ENCODE measurements at regions not wholly inside any gene's neighbourhood (a gene's known extent, or its start where the extent isn't known, plus 50 kb on each side); places are given as distances from the start of the nearest gene placed in this dataset.
"Not testable (repeated sequence)": the region's sequence is repeated elsewhere in the genome, so short reads cannot be mapped to it uniquely, and the experiment has no call there.

- DNase-seq (ENCODE audit: low read depth), result no peak
Measured at GRCh38 chr6:6483168-6483567, 105.4 kb upstream of the LY86 start.

DNA sequence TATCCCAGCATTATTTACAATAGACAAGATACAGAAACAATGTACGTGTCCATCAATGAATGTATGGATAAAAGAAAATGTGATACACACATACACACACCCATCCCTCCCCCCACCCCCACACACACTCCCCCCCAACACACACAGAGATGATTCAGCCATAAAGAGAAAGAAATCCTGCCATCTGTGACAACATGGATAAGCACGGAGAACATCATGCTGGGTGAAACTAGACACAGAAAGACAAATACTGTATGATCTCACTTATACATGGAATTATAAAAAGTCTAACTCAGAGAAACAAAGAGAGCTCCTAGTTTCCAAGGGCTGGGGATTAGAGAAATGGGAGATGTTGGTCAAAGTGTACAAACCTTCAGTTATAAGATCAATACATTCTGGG, 104.8 kb upstream of the LY86 start:
- no peak for DNase-seq (ENCODE audit: low read depth)

DNA sequence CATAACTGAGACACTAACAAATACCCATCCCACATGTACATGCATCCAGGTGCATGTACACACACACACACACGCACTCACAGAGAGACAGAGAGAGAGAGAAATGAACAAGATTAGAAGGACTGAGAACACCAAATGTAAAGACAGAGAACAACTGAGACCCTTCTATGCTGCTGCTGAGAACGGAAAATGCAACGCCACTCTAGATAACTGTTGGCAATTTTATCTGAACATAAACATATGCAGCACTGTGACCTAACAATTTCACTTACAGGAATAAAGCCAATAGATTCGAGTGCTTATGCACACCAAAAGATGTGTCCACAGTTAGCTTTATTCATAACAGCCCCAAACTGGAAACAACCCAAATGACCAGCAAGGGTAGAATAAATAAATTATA, 103.8 kb upstream of the LY86 start:
- DNase-seq (ENCODE audit: low read depth), result no peak

- no peak for DNase-seq (ENCODE audit: low read depth)
Measured at GRCh38 chr6:6486595-6486994, 101.9 kb upstream of the LY86 start.

GRCh38 chr6:6491761-6492160, 96.8 kb upstream of the LY86 start:
- DNase-seq (ENCODE audit: low read depth), result no peak

DNA sequence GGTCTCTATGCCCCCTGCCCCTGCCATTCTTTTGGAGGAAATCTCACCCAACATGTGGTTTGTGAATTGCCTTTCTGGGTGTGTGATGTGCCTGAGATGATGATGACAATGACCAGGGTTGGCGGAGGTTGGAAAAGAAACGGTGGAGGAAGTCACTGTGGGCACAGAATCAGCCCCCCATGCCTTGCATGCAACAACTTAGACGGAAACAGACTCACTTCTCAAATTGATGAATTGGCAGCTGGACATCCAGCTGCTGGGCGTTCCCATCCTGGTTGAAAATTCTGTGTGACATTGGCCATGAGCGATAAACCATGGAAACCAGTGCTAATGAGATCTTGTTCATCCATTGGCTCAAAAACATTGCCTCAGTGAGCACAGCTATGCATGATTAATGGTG, 95.8 kb upstream of the LY86 start:
- no peak for DNase-seq (ENCODE audit: low read depth)

DNA sequence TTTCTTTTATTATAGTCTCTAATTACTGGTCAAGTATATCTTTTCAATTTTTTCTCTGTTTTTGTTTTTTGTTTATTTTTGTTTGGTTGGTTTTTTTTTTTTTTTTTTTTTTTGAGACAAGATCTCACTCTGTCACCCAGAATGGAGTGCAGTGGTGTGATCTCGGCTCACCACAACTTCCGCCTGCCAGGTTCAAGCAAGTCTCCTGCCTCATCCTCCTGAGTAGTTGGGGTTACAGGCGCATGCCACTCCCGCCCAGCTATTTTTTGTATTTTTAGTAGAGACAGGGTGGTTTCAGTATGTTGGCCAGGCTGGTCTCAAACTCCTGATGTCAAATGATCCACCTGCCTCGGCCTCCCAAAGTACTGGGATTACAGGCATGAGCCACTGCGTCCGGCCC, 94.4 kb upstream of the LY86 start:
- DNase-seq (ENCODE audit: low read depth), result not testable (repeated sequence)

GRCh38 chr6:6494677-6495076, 93.8 kb upstream of the LY86 start:
- no peak for DNase-seq (ENCODE audit: low read depth)

GRCh38 chr6:6495851-6496250, 92.7 kb upstream of the LY86 start:
- DNase-seq (ENCODE audit: low read depth), result no peak

GRCh38 chr6:6497541-6497940, 91.0 kb upstream of the LY86 start:
- no peak for DNase-seq (ENCODE audit: low read depth)

DNA sequence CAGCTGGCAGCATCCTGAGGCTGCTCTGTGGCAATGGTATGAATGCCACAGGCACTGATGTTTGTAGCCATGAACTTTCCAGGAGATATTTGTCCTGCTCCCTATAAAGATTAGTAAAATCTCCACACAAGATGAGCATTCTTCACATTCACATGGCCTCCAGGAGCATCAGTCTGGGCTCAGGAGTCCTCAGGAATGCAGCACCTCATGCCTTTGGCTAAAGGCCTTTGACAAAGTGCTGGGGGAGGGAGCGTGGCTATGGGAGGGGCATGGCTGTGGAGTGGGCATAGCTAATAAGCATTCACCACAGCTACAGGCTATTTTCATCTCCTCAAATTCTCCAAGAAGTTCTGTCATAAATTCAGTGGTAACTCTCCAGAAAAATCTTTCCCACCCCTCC, 90.5 kb upstream of the LY86 start:
- DNase-seq (ENCODE audit: low read depth), result no peak

- DNase-seq (ENCODE audit: low read depth), result no peak
Measured at GRCh38 chr6:6503191-6503590, 85.3 kb upstream of the LY86 start.

- DNase-seq (ENCODE audit: low read depth), result no peak
Measured at GRCh38 chr6:6505111-6505510, 83.4 kb upstream of the LY86 start.

- DNase-seq (ENCODE audit: low read depth), result no peak
Measured at GRCh38 chr6:6508643-6509042, 79.9 kb upstream of the LY86 start.

DNA sequence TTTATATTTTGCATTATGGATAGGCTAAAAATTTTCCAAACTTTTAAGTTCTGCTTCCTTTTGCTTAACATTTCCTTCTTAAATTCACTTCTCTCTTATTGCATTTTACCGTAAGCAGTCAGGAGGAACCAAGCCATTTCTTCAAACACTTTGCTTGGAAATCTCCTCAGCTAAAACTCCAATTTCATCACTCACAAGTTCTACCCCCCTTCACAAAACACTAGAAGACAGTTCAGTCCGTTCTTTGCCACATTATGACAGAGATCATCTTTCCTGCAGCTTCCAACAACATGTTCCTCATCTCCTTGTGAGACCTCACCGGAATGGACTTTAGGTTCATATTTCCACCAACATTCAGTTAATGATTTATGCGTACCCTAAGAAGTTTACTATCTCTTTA, 79.2 kb upstream of the LY86 start:
- DNase-seq (ENCODE audit: low read depth), result no peak

- DNase-seq (ENCODE audit: low read depth), result no peak
Measured at GRCh38 chr6:6512711-6513110, 75.8 kb upstream of the LY86 start.

DNA sequence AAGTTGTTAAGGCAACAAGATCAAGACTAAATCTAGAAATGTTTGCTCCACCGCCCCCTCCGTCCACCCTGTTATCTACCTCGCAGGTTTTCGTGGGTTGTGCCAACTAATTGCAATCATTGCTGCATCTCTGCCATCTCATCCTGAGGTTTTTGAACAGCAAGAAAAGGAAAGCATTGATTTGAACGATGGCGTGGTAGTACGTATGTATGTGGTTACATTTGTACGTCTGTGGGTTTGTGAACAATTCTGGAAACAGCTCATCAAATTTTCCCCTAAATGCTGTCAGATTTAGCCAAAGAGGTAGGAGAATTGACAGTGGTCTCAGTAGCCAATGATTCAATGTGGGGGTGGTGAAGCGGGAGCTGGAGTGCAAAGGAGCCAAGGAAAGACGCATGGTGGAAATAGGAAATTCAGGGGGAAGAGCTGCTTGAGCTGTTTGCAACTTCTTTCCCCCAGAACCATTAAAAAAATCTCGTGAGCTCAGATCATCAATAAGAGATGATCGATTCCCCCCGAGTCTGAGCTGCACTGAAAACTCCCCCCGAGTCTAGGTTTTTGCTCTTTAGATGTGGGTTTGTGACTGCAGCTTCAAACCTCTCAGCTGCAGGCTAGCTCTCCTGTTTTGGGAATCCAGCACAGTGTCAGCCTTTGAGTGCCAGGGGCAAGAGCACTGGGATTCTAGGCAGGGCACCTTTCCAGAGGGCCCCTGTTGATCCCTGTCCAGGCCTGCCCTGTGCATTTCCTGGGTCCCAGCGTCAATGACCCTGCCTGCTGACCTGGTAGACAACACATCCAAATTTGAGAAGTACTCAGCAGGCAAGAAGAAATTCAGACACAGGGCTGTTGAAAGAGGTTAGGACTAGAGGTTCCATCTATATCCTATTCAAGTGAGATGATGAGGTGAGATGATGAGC, 72.6 kb upstream of the LY86 start:
- DNase-seq (ENCODE audit: low read depth), result no peak

GRCh38 chr6:6516666-6517458, 71.7 kb upstream of the LY86 start:
- no peak for DNase-seq (ENCODE audit: low read depth)

DNA sequence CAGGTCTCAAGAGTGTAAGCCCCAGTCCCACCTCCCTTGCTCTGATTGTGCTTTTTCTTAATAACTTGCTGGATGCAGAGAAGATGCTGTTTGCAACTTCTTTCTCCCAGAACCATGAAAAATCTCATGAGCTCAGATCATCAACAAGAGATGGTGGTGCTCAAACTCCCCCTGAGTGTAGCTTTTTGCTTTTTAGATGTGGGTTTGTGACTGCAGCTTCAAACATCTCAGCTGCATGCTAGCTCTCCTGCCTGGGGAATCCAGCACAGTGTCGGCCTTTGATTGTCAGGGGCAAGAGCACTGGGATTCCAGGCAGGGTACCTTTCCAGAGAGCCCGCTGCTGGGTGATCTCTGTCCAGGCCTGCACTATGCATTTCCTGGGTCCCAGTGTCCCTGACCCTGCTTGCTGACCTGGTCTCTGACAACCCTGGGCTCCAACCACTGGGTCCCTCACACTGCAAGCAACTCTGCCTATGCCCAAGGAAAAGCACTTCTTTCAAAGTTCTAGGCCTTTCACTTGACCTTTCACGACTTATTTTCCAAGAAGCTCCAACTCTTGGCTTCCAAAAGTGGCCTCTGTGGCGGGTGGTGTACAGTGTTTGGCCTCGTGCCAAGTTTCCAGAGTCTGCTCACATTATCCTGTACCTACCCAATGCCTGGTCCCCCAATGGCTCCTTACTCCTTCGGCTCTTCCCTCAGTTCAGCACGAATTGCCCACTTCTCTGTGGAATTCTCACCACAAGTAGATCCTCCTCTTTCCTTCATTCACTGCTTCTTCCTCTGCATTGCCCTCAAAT, 69.7 kb upstream of the LY86 start:
- DNase-seq (ENCODE audit: low read depth), result no peak

DNA sequence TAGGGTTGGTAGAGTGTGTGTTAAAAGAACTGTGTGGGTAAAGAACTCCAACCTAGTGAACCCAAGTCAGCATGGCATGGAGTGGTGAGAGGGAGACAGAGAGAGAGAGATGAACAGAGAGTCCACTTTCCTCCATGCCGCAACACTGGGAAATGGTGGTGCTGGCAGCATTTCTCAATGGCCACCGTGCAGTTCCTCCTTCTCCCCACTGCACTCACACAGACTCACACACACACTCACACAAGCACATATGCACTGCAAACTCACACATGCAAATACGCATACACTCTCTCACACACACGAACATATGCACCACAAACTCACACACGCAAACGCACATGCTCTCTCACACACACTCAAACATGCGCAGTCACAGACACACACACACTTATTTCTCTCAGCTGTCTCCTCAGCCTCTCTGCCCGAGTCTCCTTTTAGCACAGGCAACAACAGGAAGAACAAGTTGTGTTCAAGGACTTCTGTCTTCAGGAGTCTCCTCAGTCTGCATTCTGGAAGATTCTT, 66.5 kb upstream of the LY86 start:
- DNase-seq (ENCODE audit: low read depth), result no peak

DNA sequence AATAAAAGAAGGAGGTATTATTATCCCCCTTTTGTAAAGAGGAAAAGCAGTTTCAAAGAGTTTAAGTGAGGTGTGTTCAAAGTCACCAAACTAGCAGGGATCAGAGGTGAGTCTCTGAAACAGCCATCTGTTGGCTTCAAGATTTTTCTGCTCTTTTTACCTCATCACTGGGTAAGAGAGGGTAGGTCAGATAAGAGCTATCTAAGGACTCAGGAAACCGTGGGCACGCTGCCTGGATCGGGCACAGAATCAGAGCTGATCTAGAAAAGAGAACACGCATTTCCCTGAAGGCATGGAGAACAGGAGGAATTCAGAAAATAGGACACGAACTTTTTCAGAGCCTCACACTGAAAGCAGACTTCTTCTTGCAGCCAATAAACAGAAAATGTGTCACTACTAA, 65.8 kb upstream of the LY86 start:
- no peak for DNase-seq (ENCODE audit: low read depth)

- no peak for DNase-seq (ENCODE audit: low read depth)
Measured at GRCh38 chr6:6524951-6525350, 63.6 kb upstream of the LY86 start.

Data from iris pigment epithelial cell (primary cell).